ENCODE measurements at regions not wholly inside any gene's neighbourhood (a gene's known extent, or its start where the extent isn't known, plus 50 kb on each side); places are given as distances from the start of the nearest gene placed in this dataset.
"Not testable (repeated sequence)": the region's sequence is repeated elsewhere in the genome, so short reads cannot be mapped to it uniquely, and the experiment has no call there.

DNA sequence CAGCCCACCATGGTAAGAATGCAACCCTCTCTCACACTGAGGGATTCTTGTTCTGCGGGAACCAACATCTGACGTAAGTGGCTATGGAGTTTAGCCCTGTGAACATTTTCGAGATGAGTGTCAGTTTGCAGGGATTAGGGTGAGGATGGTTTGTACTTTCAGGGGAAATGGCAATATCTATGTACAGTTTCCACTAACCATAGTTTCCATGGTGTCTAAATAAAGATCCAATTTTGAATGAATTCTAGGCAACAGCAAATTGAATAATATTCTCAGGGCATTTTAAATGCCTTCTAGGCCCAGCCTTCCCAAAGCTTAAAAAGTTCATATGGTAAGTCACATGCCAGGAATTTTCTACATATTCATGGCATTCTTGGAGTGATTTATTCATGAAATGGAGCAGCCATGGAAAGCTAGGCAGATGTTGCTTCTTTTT is 105.4 kb upstream of the MMADHC start:
- DNase-seq = peak; percentile 60
- Histone ChIP-seq H3K27me3 (ENCODE audit: control insufficient read depth, insufficient read depth, low read length) (no peaks in the 10 kb centered on the region), H3K9me3 (replicated peaks; ENCODE audit: control insufficient read depth, low read depth, low read length) (no peaks in the 10 kb centered on the region), H3K4me3 (ENCODE audit: low read length) (no peak overlapping the region), H3K36me3 (ENCODE audit: control insufficient read depth, insufficient read depth, low read length) (no peaks in the 10 kb centered on the region), H3K4me1 (ENCODE audit: control insufficient read depth, insufficient read depth, low read length) (peaks cover 5% of the 10 kb centered on the region), H3K27ac (ENCODE audit: low read length) (peak overlapping the region; percentile 77)
- WGBS (ENCODE audit: insufficient coverage) = no CpG with 5 or more reads among the region's 3 CpGs

DNA sequence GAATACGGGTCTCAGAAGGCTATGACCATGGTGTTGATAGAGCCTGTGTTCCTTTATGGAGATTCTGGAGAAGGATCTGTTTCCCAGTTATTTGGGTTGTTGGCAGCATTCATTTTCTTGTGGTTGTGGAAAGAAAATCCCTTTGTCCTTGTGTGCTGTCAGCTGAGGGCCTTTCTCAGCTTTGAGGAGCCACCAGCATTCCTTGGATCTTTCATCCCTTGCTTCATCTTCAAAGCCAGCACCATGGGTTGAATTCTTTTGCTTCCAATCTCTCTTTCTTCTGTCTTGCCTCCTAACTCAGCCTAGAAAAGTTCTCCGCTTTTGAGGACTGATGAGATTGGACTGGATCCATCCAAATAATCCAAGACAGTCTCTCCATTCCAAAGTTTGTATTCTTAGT is 103.2 kb upstream of the MMADHC start:
- no peak overlapping the region for H3K27ac ChIP-seq (ENCODE audit: low read length)
- no peak overlapping the region for H3K4me3 ChIP-seq (ENCODE audit: low read length)
- H3K4me1 ChIP-seq (ENCODE audit: control insufficient read depth, insufficient read depth, low read length) = peaks cover 5% of the 10 kb centered on the region
- WGBS (ENCODE audit: insufficient coverage) = 80% methylated on average over 1 of the region's 2 CpGs
- no peaks in the 10 kb centered on the region for H3K27me3 ChIP-seq (ENCODE audit: control insufficient read depth, insufficient read depth, low read length)
- no peaks in the 10 kb centered on the region for H3K9me3 ChIP-seq (replicated peaks; ENCODE audit: control insufficient read depth, low read depth, low read length)
- no peaks in the 10 kb centered on the region for H3K36me3 ChIP-seq (ENCODE audit: control insufficient read depth, insufficient read depth, low read length)
- DNase-seq = no peak

DNA sequence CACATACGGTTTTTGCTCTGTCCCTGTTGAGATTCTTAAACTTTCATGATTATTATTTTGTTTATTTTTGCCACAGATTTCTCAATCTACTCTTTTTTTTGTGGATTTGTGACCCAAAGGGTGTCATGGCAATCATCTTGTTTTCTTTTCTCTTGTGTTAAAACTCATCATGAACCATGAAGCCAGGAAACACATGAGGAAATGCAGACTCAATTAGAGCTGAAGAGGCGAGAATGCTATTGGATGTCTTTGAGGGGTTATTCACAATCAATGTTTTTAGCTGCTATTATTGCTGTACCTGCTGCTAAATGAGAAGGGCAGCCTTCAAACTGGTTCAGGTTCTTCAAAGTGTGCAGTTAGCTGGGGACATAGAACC is 99.5 kb upstream of the MMADHC start:
- no peaks in the 10 kb centered on the region for H3K9me3 ChIP-seq (replicated peaks; ENCODE audit: control insufficient read depth, low read depth, low read length)
- no peak overlapping the region for H3K4me3 ChIP-seq (ENCODE audit: low read length)
- H3K36me3 ChIP-seq (ENCODE audit: control insufficient read depth, insufficient read depth, low read length) = no peaks in the 10 kb centered on the region
- no CpG with 5 or more reads among the region's 2 CpGs for whole genome bisulfite sequencing (ENCODE audit: insufficient coverage)
- H3K27me3 ChIP-seq (ENCODE audit: control insufficient read depth, insufficient read depth, low read length) = no peaks in the 10 kb centered on the region
- H3K27ac ChIP-seq (ENCODE audit: low read length) = peak overlapping the region; percentile 59
- no peak for DNase-seq
- H3K4me1 ChIP-seq (ENCODE audit: control insufficient read depth, insufficient read depth, low read length) = peaks cover under 1% of the 10 kb centered on the region

DNA sequence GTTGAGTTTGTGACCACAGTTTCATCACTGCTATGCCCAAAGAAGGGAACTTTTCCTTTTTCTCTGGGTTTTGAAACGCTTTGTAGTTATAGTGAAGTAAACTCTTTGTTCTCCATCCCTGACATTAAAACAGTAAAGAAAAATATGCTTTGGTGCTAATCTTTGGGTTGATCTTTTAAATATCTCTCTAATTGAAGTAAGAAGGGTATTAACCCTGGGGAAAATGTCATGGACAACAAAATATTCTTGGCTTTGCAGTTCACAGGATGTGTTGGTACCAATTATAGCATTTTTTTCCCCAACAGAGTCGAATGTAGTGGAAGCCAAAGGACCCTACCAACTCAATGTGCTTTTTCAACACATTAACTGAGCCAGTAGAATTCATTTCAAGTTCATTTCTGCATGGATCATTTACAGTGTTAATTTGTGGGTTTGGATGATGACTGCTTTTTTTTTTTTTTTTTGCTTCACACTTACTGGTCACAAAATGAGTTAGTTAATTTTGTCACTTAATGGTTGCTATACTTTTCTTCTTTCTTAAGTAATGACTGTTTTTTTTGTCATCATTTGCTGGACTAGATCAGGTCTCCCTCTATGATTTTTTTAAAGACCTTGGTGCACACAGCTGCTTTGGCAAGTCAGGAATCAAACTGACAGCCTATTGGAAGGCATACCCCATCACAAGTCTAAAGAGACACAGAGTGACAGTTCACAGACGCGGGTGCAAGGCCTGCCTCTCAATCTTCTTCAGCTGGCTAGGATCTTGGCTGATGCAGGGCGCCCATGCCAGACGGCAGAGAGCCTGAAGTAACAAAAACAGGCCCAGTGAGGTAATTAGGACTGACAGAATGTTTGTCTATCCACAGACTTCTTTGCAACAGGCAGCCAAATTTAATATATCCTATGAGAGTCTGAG is 98.8 kb upstream of the MMADHC start:
- no CpG with 5 or more reads among the region's 6 CpGs for WGBS (ENCODE audit: insufficient coverage)
- no peaks in the 10 kb centered on the region for H3K4me1 ChIP-seq (ENCODE audit: control insufficient read depth, insufficient read depth, low read length)
- no peak overlapping the region for H3K4me3 ChIP-seq (ENCODE audit: low read length)
- H3K36me3 ChIP-seq (ENCODE audit: control insufficient read depth, insufficient read depth, low read length) = no peaks in the 10 kb centered on the region
- H3K27me3 ChIP-seq (ENCODE audit: control insufficient read depth, insufficient read depth, low read length) = no peaks in the 10 kb centered on the region
- DNase-seq = peak; percentile 75
- H3K9me3 ChIP-seq (replicated peaks; ENCODE audit: control insufficient read depth, low read depth, low read length) = no peaks in the 10 kb centered on the region
- peak overlapping the region; percentile 59 for H3K27ac ChIP-seq (ENCODE audit: low read length)

DNA sequence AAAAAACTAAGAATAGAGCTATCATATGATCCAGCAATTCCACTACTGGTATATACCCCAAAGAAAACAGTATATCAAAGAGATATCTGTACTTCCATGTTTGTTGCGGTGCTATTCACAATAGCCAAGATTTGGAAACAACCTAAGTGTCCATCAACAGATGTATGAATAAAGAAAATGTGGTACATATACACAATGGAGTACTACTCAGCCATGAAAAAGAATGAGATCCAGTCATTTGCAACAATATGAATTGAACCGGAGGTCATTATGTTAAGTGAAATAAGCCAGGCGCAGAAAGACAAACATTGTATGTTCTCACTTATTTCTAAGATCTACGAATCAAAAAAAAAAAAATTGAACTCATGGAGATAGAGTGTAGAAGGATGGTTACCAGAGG is 97.8 kb upstream of the MMADHC start:
- WGBS (ENCODE audit: insufficient coverage) = no CpG with 5 or more reads among the region's 4 CpGs
- DNase-seq; H3K27ac ChIP-seq (ENCODE audit: low read length): not testable (repeated sequence)

DNA sequence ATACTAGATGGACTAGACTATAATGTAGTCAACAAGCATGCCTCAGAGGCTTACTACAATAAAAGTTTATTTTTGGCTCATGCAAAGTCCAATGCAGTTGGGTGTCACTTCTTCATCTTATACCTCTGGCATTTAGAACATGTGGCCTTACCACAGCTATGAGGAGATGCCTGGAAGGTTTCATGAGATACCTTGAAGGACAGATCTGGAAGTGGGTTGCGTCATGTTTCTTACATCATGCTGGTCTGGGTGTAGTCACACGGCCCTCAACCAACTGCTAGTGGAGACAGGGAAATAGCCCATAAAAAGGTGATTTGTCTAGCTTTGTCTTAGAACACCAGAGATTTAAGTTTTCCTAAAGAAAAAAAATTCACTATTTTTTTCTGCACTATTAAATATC is 91.7 kb upstream of the MMADHC start:
- Histone ChIP-seq H3K4me1 (ENCODE audit: control insufficient read depth, insufficient read depth, low read length) (no peaks in the 10 kb centered on the region), H3K4me3 (ENCODE audit: low read length) (no peak overlapping the region), H3K36me3 (ENCODE audit: control insufficient read depth, insufficient read depth, low read length) (no peaks in the 10 kb centered on the region), H3K27ac (ENCODE audit: low read length) (no peak overlapping the region), H3K9me3 (replicated peaks; ENCODE audit: control insufficient read depth, low read depth, low read length) (no peaks in the 10 kb centered on the region), H3K27me3 (ENCODE audit: control insufficient read depth, insufficient read depth, low read length) (no peaks in the 10 kb centered on the region)
- no peak for DNase-seq
- WGBS (ENCODE audit: insufficient coverage) = 100% methylated on average over 1 of the region's 2 CpGs

More for the DNA sequence above, 97.8 kb upstream of the MMADHC start:
- H3K9me3 ChIP-seq (replicated peaks; ENCODE audit: control insufficient read depth, low read depth, low read length); H3K4me3 ChIP-seq (ENCODE audit: low read length); H3K36me3 ChIP-seq (ENCODE audit: control insufficient read depth, insufficient read depth, low read length); H3K27me3 ChIP-seq (ENCODE audit: control insufficient read depth, insufficient read depth, low read length); H3K4me1 ChIP-seq (ENCODE audit: control insufficient read depth, insufficient read depth, low read length): not testable (repeated sequence)

DNA sequence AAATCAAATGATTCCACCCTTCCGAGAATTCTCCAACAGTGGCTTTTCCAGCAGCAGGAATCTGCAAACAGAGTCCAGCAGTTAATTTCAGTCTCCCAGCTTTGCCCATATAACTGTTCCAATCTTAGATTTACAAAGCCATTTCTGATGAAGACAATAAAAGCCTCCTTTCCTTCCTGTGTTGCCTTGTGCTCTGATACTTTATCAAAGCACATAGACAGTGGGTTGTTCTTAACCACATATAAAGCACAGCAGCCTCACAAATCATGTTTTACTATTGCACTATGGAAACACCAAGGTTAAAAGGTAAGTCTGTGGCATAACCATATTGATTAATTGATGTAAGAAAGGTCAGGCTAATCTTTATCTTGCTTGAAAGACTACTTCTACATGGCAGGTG is 89.8 kb upstream of the MMADHC start:
- no peak for DNase-seq
- Histone ChIP-seq H3K36me3 (ENCODE audit: control insufficient read depth, insufficient read depth, low read length) (no peaks in the 10 kb centered on the region), H3K9me3 (replicated peaks; ENCODE audit: control insufficient read depth, low read depth, low read length) (no peaks in the 10 kb centered on the region), H3K27ac (ENCODE audit: low read length) (no peak overlapping the region), H3K4me3 (ENCODE audit: low read length) (no peak overlapping the region), H3K4me1 (ENCODE audit: control insufficient read depth, insufficient read depth, low read length) (no peaks in the 10 kb centered on the region), H3K27me3 (ENCODE audit: control insufficient read depth, insufficient read depth, low read length) (no peaks in the 10 kb centered on the region)
- 63% methylated on average over 1 of the region's 1 CpG for WGBS (ENCODE audit: insufficient coverage)

DNA sequence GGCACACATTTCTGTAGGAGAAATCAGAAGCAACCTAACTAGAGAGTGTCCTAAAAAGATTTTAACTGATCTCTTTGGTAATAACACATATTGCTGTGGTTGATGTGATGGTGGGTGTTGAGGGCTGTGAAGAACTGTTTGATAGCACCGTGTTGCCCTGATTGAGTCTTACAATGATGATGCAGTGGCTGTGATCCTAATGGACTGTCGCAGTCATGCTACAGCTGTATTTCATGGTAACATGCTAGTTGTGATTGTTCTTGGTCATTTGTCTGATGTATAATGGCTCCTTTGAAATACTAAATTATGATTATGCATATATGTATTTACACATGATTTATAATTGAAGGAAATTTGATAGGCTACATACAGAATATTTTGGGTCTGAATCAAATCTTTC is 82.5 kb upstream of the MMADHC start:
- Histone ChIP-seq H3K4me3 (ENCODE audit: low read length) (no peak overlapping the region), H3K9me3 (replicated peaks; ENCODE audit: control insufficient read depth, low read depth, low read length) (no peaks in the 10 kb centered on the region), H3K27ac (ENCODE audit: low read length) (no peak overlapping the region), H3K27me3 (ENCODE audit: control insufficient read depth, insufficient read depth, low read length) (no peaks in the 10 kb centered on the region), H3K36me3 (ENCODE audit: control insufficient read depth, insufficient read depth, low read length) (no peaks in the 10 kb centered on the region), H3K4me1 (ENCODE audit: control insufficient read depth, insufficient read depth, low read length) (no peaks in the 10 kb centered on the region)
- 88% methylated on average over 1 of the region's 2 CpGs for WGBS (ENCODE audit: insufficient coverage)
- no peak for DNase-seq

DNA sequence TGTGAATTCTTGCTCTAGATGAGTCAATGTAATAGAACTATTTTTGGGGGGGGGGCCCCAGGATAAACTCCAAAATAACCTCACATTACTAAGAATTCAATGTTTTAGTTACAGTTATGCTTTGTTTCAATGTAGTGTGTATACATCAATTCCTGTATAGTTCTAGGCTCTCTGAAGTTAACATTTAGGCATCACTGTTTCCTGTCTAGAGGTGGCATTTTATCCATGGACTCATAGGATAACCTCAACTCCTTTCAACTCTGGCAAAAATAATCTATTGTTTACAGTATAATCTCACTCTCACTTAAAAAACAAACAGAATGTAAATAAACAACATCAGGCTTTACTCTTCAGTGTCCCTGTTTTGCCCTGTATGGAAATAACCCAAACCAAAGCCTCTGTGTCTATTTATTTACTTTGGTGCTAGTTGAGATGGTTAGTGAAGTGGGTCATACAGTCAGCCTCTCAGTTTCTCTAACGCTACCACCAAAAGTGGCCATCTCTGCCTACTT is 79.3 kb upstream of the MMADHC start:
- Histone ChIP-seq H3K27me3 (ENCODE audit: control insufficient read depth, insufficient read depth, low read length) (no peaks in the 10 kb centered on the region), H3K9me3 (replicated peaks; ENCODE audit: control insufficient read depth, low read depth, low read length) (no peaks in the 10 kb centered on the region), H3K4me1 (ENCODE audit: control insufficient read depth, insufficient read depth, low read length) (no peaks in the 10 kb centered on the region), H3K27ac (ENCODE audit: low read length) (no peak overlapping the region), H3K36me3 (ENCODE audit: control insufficient read depth, insufficient read depth, low read length) (no peaks in the 10 kb centered on the region), H3K4me3 (ENCODE audit: low read length) (no peak overlapping the region)
- no CpG with 5 or more reads among the region's 1 CpG for WGBS (ENCODE audit: insufficient coverage)
- no peak for DNase-seq

DNA sequence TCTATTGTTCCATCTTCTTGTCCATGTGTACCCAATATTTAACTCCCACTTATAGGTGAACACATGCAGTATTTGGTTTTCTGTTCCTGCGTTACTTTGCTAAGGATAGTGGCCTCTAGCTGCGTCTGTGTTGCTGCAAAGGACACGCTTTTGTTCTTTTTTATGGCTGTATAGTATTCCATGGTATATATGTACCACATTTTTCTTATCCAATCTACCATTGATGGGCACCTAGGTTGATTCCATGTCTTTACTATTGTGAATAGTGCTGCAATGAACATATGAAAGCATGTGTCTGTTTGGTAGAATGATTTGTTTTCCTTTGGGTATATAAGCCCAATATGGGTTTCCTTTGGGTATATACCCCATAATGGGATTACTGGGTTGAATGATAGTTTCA is 77.3 kb upstream of the MMADHC start:
- Histone ChIP-seq H3K4me3 (ENCODE audit: low read length) (no peak overlapping the region), H3K9me3 (replicated peaks; ENCODE audit: control insufficient read depth, low read depth, low read length) (no peaks in the 10 kb centered on the region), H3K27ac (ENCODE audit: low read length) (no peak overlapping the region), H3K4me1 (ENCODE audit: control insufficient read depth, insufficient read depth, low read length) (no peaks in the 10 kb centered on the region), H3K27me3 (ENCODE audit: control insufficient read depth, insufficient read depth, low read length) (no peaks in the 10 kb centered on the region), H3K36me3 (ENCODE audit: control insufficient read depth, insufficient read depth, low read length) (no peaks in the 10 kb centered on the region)
- no peak for DNase-seq
- WGBS (ENCODE audit: insufficient coverage) = no CpG with 5 or more reads among the region's 3 CpGs
